Neural cell (in vitro differentiated cells): ENCODE measurements at regions not wholly inside any gene's neighbourhood (a gene's known extent, or its start where the extent isn't known, plus 50 kb on each side); places are given as distances from the start of the nearest gene placed in this dataset.

Experiments
- EZH2 ChIP-seq: fragments of 200-600, 300-800 bp; shearing (Covaris generic), sonication (generic); IDR thresholded peaks from 2 replicates; pipeline ENCODE4 v1.6.1; 2014; ENCODE audit warnings: antibody characterized with exemption, low read length, borderline replicate concordance, mild to moderate bottlenecking; ENCODE audit not compliant: insufficient read depth, poor library complexity, severe bottlenecking
- POLR2AphosphoS5 ChIP-seq: IDR thresholded peaks from 2 replicates; pipeline ENCODE4 v1.6.1; 2012
- RAD21 ChIP-seq: fragments of 450-650 bp; conservative IDR thresholded peaks from 2 replicates; pipeline ENCODE4 v1.6.1; 2014; ENCODE audit warnings: antibody characterized with exemption, mild to moderate bottlenecking, moderate library complexity
- SMC3 ChIP-seq: fragments of 450-650 bp; conservative IDR thresholded peaks from 2 replicates; pipeline ENCODE4 v1.6.1; 2014; ENCODE audit warnings: antibody characterized with exemption, mild to moderate bottlenecking, moderate library complexity; ENCODE audit not compliant: poor library complexity
- TAF1 ChIP-seq: IDR thresholded peaks from 2 replicates; pipeline ENCODE4 v1.6.1; 2012; ENCODE audit warnings: low read depth
- TF ChIP-seq, protein P1 (sequence below): fragments of 450-650 bp; IDR thresholded peaks from 2 replicates; pipeline ENCODE4 v1.5.1; 2014; ENCODE audit warnings: antibody characterized with exemption, mild to moderate bottlenecking, moderate library complexity; ENCODE audit not compliant: poor library complexity, severe bottlenecking
- TF ChIP-seq, protein P2 (sequence below): IDR thresholded peaks from 2 replicates; pipeline ENCODE4 v1.6.1; 2012; ENCODE audit warnings: borderline replicate concordance

- TF ChIP-seq EZH2 (no peak), POLR2AphosphoS5 (no peak), RAD21 (no peak), TAF1 (no peak), SMC3 (no peak)
- TF ChIP-seq, protein P1, sequence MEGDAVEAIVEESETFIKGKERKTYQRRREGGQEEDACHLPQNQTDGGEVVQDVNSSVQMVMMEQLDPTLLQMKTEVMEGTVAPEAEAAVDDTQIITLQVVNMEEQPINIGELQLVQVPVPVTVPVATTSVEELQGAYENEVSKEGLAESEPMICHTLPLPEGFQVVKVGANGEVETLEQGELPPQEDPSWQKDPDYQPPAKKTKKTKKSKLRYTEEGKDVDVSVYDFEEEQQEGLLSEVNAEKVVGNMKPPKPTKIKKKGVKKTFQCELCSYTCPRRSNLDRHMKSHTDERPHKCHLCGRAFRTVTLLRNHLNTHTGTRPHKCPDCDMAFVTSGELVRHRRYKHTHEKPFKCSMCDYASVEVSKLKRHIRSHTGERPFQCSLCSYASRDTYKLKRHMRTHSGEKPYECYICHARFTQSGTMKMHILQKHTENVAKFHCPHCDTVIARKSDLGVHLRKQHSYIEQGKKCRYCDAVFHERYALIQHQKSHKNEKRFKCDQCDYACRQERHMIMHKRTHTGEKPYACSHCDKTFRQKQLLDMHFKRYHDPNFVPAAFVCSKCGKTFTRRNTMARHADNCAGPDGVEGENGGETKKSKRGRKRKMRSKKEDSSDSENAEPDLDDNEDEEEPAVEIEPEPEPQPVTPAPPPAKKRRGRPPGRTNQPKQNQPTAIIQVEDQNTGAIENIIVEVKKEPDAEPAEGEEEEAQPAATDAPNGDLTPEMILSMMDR: no peak
- TF ChIP-seq, protein P2, sequence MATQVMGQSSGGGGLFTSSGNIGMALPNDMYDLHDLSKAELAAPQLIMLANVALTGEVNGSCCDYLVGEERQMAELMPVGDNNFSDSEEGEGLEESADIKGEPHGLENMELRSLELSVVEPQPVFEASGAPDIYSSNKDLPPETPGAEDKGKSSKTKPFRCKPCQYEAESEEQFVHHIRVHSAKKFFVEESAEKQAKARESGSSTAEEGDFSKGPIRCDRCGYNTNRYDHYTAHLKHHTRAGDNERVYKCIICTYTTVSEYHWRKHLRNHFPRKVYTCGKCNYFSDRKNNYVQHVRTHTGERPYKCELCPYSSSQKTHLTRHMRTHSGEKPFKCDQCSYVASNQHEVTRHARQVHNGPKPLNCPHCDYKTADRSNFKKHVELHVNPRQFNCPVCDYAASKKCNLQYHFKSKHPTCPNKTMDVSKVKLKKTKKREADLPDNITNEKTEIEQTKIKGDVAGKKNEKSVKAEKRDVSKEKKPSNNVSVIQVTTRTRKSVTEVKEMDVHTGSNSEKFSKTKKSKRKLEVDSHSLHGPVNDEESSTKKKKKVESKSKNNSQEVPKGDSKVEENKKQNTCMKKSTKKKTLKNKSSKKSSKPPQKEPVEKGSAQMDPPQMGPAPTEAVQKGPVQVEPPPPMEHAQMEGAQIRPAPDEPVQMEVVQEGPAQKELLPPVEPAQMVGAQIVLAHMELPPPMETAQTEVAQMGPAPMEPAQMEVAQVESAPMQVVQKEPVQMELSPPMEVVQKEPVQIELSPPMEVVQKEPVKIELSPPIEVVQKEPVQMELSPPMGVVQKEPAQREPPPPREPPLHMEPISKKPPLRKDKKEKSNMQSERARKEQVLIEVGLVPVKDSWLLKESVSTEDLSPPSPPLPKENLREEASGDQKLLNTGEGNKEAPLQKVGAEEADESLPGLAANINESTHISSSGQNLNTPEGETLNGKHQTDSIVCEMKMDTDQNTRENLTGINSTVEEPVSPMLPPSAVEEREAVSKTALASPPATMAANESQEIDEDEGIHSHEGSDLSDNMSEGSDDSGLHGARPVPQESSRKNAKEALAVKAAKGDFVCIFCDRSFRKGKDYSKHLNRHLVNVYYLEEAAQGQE: no peak
These were observed 521.8 kb upstream of the TCF4 start for GRCh38 chr18:56109757-56110156.
